WTC11 (cell line): ENCODE measurements at regions not wholly inside any gene's neighbourhood (a gene's known extent, or its start where the extent isn't known, plus 50 kb on each side); places are given as distances from the start of the nearest gene placed in this dataset.

Experiments
- ATAC-seq: fragments of 200-7000 bp; cut with Tn5 transposase; 2 replicates; pipeline ENCODE4 v1.10.0; 2021; ENCODE audit warnings: mild to moderate bottlenecking, moderate library complexity
- CTCF ChIA-PET: fragments of 300-600 bp; sonication (Branson Sonifier 250); formaldehyde crosslinking; loops from one replicate; lab custom pipeline; 2021; ENCODE audit warnings: antibody characterized with exemption; lab: Charles Lee
- POLR2A ChIA-PET: fragments of 350-600 bp; sonication (Branson Sonifier 250); formaldehyde crosslinking; loops from one replicate; lab custom pipeline; 2021; ENCODE audit warnings: antibody characterized with exemption; lab: Charles Lee
- DNase-seq: peaks from one replicate; pipeline ENCODE4 v3.0.0; 2021; ENCODE audit warnings: low spot score
- H3K27ac Mint-ChIP-seq: 2 replicates; pipeline ENCODE4 v1.8.0; 2021; ENCODE audit warnings: mixed read lengths
- H3K27me3 Mint-ChIP-seq: 2 replicates; pipeline ENCODE4 v1.8.0; 2021; ENCODE audit warnings: low read depth, mild to moderate bottlenecking, moderate library complexity, mixed read lengths
- H3K36me3 Mint-ChIP-seq: 2 replicates; pipeline ENCODE4 v1.8.0; 2021; ENCODE audit warnings: mixed read lengths
- H3K4me1 Mint-ChIP-seq: 2 replicates; pipeline ENCODE4 v1.8.0; 2022; ENCODE audit warnings: mixed read lengths
- H3K4me3 Mint-ChIP-seq: 2 replicates; pipeline ENCODE4 v1.8.0; 2021; ENCODE audit warnings: mild to moderate bottlenecking, moderate library complexity, mixed read lengths
- H3K9me3 Mint-ChIP-seq: 2 replicates; pipeline ENCODE4 v1.8.0; 2021; ENCODE audit warnings: mixed read lengths
- CREM ChIP-seq: sonication (generic); formaldehyde crosslinking; IDR thresholded peaks from 2 replicates; pipeline ENCODE4 v1.8.1; 2022; ENCODE audit warnings: mild to moderate bottlenecking, missing genetic modification reagents, moderate library complexity
- ELF4 ChIP-seq: sonication (generic); formaldehyde crosslinking; IDR thresholded peaks from 2 replicates; pipeline ENCODE4 v1.8.1; 2022; ENCODE audit warnings: low read depth, mild to moderate bottlenecking, moderate library complexity, missing genetic modification reagents
- ESRRA ChIP-seq: sonication (generic); formaldehyde crosslinking; IDR thresholded peaks from 2 replicates; pipeline ENCODE4 v1.8.1; 2022; ENCODE audit warnings: mild to moderate bottlenecking, missing genetic modification reagents, borderline replicate concordance
- HMGA2 ChIP-seq: fragments of 250-450 bp; sonication (Bioruptor Pico); IDR thresholded peaks from 2 replicates; pipeline ENCODE4 v1.4.0; 2021; ENCODE audit warnings: mild to moderate bottlenecking, moderate library complexity
- NFATC4 ChIP-seq: fragments of 250-450 bp; sonication (Bioruptor Pico); IDR thresholded peaks from 2 replicates; pipeline ENCODE4 v1.9.0; 2021; ENCODE audit warnings: mild to moderate bottlenecking
- NR3C1 ChIP-seq: sonication (generic); formaldehyde crosslinking; conservative IDR thresholded peaks from 2 replicates; pipeline ENCODE4 v1.8.1; 2023; ENCODE audit warnings: low read depth, mild to moderate bottlenecking, missing genetic modification reagents
- PREB ChIP-seq: sonication (generic); formaldehyde crosslinking; IDR thresholded peaks from 2 replicates; pipeline ENCODE4 v1.8.1; 2022; ENCODE audit warnings: mild to moderate bottlenecking, missing genetic modification reagents, moderate library complexity, borderline replicate concordance
- PRRX2 ChIP-seq: fragments of 250-450 bp; sonication (Bioruptor Pico); IDR thresholded peaks from 2 replicates; pipeline ENCODE4 v1.8.0; 2021; ENCODE audit warnings: mild to moderate bottlenecking
- SOX15 ChIP-seq: fragments of 250-450 bp; sonication (Bioruptor Pico); IDR thresholded peaks from 2 replicates; pipeline ENCODE4 v1.9.0; 2021; ENCODE audit warnings: mild to moderate bottlenecking
- USF1 ChIP-seq: sonication (generic); formaldehyde crosslinking; IDR thresholded peaks from 2 replicates; pipeline ENCODE4 v1.8.0; 2022; ENCODE audit warnings: mild to moderate bottlenecking, missing genetic modification reagents
- ZBTB21 ChIP-seq: sonication (generic); formaldehyde crosslinking; IDR thresholded peaks from 2 replicates; pipeline ENCODE4 v1.8.1; 2023; ENCODE audit warnings: mild to moderate bottlenecking, missing genetic modification reagents, borderline replicate concordance
- ZNF138 ChIP-seq: sonication (generic); formaldehyde crosslinking; conservative IDR thresholded peaks from 2 replicates; pipeline ENCODE4 v1.8.1; 2022; ENCODE audit warnings: mild to moderate bottlenecking, moderate library complexity, missing genetic modification reagents
- ZNF219 ChIP-seq: sonication (generic); formaldehyde crosslinking; IDR thresholded peaks from 2 replicates; pipeline ENCODE4 v1.8.0; 2023; ENCODE audit warnings: missing genetic modification reagents, mild to moderate bottlenecking, borderline replicate concordance
- ZNF423 ChIP-seq: fragments of 250-450 bp; sonication (Bioruptor Pico); IDR thresholded peaks from 2 replicates; pipeline ENCODE4 v2.1.2; 2022; ENCODE audit warnings: mild to moderate bottlenecking, moderate library complexity
- TF ChIP-seq, protein P1 (sequence below): fragments of 250-450 bp; sonication (Bioruptor Pico); IDR thresholded peaks from 2 replicates; pipeline ENCODE4 v1.9.0; 2021; ENCODE audit warnings: mild to moderate bottlenecking
- TF ChIP-seq, protein P2 (sequence below): fragments of 200-600 bp; IDR thresholded peaks from 2 replicates; pipeline ENCODE4 v1.8.0; 2022; ENCODE audit warnings: antibody characterized with exemption
- TF ChIP-seq, protein P3 (sequence below): fragments of 250-450 bp; sonication (Bioruptor Pico); conservative IDR thresholded peaks from 2 replicates; pipeline ENCODE4 v1.9.0; 2021; ENCODE audit warnings: mild to moderate bottlenecking
- TF ChIP-seq, protein P4 (sequence below): fragments of 250-450 bp; sonication (Bioruptor Pico); IDR thresholded peaks from 2 replicates; pipeline ENCODE4 v1.8.0; 2021; ENCODE audit warnings: mild to moderate bottlenecking
- TF ChIP-seq, protein P5 (sequence below): sonication (generic); formaldehyde crosslinking; IDR thresholded peaks from 2 replicates; pipeline ENCODE4 v1.8.1; 2022; ENCODE audit warnings: low read depth, missing genetic modification reagents, borderline replicate concordance
- TF ChIP-seq, protein P6 (sequence below): sonication (generic); formaldehyde crosslinking; IDR thresholded peaks from 2 replicates; pipeline ENCODE4 v1.8.0; 2023; ENCODE audit warnings: missing genetic modification reagents, mild to moderate bottlenecking, borderline replicate concordance

GRCh38 chr3:18623220-18623619 is 198.1 kb upstream of the SATB1 start (continued):
- TF ChIP-seq HMGA2 (CRISPR knock-in tag) (no peak), USF1 (no peak), ELF4 (no peak)
- TF ChIP-seq, protein P1, sequence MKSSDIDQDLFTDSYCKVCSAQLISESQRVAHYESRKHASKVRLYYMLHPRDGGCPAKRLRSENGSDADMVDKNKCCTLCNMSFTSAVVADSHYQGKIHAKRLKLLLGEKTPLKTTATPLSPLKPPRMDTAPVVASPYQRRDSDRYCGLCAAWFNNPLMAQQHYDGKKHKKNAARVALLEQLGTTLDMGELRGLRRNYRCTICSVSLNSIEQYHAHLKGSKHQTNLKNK (CRISPR knock-in tag), result no peak

- no peak overlapping the region for H3K4me3 Mint-ChIP-seq
- ChIA-PET CTCF (interaction anchor here (0.7 kb wide), 1 partner anchor 59 kb away, joined by 3 read pairs; no protein-coding TSS in a partner anchor), POLR2A (no interaction called here)
- ATAC-seq, result peak; percentile 95
- no peak for DNase-seq
- no peaks in the 10 kb centered on the region for H3K36me3 Mint-ChIP-seq
- H3K9me3 Mint-ChIP-seq, result no peaks in the 10 kb centered on the region
- H3K4me1 Mint-ChIP-seq, result peaks cover 13% of the 10 kb centered on the region
- H3K27ac Mint-ChIP-seq, result peak overlapping the region; percentile 80
- H3K27me3 Mint-ChIP-seq, result no peaks in the 10 kb centered on the region
- no peak for TF ChIP-seq PRRX2 (CRISPR knock-in tag)
- TF ChIP-seq ZNF423 (CRISPR knock-in tag), result no peak
- TF ChIP-seq, protein P2, sequence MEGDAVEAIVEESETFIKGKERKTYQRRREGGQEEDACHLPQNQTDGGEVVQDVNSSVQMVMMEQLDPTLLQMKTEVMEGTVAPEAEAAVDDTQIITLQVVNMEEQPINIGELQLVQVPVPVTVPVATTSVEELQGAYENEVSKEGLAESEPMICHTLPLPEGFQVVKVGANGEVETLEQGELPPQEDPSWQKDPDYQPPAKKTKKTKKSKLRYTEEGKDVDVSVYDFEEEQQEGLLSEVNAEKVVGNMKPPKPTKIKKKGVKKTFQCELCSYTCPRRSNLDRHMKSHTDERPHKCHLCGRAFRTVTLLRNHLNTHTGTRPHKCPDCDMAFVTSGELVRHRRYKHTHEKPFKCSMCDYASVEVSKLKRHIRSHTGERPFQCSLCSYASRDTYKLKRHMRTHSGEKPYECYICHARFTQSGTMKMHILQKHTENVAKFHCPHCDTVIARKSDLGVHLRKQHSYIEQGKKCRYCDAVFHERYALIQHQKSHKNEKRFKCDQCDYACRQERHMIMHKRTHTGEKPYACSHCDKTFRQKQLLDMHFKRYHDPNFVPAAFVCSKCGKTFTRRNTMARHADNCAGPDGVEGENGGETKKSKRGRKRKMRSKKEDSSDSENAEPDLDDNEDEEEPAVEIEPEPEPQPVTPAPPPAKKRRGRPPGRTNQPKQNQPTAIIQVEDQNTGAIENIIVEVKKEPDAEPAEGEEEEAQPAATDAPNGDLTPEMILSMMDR, result no peak
- no peak for TF ChIP-seq NR3C1
- TF ChIP-seq, protein P3, sequence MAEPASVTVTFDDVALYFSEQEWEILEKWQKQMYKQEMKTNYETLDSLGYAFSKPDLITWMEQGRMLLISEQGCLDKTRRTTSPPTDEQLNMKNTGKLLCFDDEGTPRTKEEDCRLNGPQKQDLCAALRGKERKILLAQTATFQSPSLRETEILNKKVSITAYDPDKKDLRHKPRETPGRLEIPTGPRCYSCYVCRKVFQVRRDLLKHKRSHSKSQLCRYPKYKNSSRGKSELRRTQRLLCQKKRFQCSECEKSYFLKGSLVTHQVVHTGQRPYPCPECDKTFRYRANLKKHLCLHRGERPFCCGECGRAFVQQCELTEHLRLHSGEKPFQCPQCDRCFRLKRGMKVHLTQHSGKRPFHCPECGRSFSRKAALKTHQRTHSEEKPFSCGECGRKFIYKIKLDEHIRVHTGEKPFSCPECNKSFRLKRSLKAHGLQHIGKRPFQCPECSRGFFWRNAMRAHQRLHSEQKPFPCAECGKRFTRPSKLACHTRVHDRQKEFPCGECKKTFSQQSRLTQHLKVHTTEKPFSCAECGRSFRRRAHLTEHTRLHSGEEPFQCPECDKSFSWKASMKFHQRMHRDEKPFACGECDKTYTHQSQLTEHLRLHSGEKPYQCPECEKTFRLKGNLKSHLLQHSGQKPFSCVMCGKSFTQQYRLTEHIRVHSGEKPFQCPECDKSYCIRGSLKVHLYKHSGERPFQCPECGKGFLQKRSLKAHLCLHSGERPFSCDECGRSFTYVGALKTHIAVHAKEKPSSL (CRISPR knock-in tag), result no peak
- no peak for TF ChIP-seq CREM
- TF ChIP-seq, protein P4, sequence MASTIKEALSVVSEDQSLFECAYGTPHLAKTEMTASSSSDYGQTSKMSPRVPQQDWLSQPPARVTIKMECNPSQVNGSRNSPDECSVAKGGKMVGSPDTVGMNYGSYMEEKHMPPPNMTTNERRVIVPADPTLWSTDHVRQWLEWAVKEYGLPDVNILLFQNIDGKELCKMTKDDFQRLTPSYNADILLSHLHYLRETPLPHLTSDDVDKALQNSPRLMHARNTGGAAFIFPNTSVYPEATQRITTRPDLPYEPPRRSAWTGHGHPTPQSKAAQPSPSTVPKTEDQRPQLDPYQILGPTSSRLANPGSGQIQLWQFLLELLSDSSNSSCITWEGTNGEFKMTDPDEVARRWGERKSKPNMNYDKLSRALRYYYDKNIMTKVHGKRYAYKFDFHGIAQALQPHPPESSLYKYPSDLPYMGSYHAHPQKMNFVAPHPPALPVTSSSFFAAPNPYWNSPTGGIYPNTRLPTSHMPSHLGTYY (CRISPR knock-in tag), result no peak
- TF ChIP-seq SOX15 (CRISPR knock-in tag), result no peak
- no peak for TF ChIP-seq ZBTB21 (CRISPR knock-in tag)
- no peak for TF ChIP-seq ZNF219 (CRISPR knock-in tag)
- TF ChIP-seq, protein P5, sequence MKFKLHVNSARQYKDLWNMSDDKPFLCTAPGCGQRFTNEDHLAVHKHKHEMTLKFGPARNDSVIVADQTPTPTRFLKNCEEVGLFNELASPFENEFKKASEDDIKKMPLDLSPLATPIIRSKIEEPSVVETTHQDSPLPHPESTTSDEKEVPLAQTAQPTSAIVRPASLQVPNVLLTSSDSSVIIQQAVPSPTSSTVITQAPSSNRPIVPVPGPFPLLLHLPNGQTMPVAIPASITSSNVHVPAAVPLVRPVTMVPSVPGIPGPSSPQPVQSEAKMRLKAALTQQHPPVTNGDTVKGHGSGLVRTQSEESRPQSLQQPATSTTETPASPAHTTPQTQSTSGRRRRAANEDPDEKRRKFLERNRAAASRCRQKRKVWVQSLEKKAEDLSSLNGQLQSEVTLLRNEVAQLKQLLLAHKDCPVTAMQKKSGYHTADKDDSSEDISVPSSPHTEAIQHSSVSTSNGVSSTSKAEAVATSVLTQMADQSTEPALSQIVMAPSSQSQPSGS (CRISPR knock-in tag), result no peak
- TF ChIP-seq ZNF138 (CRISPR knock-in tag), result no peak
- no peak for TF ChIP-seq NFATC4
- TF ChIP-seq PREB (CRISPR knock-in tag), result no peak
- TF ChIP-seq ESRRA (CRISPR knock-in tag), result no peak
- TF ChIP-seq, protein P6, sequence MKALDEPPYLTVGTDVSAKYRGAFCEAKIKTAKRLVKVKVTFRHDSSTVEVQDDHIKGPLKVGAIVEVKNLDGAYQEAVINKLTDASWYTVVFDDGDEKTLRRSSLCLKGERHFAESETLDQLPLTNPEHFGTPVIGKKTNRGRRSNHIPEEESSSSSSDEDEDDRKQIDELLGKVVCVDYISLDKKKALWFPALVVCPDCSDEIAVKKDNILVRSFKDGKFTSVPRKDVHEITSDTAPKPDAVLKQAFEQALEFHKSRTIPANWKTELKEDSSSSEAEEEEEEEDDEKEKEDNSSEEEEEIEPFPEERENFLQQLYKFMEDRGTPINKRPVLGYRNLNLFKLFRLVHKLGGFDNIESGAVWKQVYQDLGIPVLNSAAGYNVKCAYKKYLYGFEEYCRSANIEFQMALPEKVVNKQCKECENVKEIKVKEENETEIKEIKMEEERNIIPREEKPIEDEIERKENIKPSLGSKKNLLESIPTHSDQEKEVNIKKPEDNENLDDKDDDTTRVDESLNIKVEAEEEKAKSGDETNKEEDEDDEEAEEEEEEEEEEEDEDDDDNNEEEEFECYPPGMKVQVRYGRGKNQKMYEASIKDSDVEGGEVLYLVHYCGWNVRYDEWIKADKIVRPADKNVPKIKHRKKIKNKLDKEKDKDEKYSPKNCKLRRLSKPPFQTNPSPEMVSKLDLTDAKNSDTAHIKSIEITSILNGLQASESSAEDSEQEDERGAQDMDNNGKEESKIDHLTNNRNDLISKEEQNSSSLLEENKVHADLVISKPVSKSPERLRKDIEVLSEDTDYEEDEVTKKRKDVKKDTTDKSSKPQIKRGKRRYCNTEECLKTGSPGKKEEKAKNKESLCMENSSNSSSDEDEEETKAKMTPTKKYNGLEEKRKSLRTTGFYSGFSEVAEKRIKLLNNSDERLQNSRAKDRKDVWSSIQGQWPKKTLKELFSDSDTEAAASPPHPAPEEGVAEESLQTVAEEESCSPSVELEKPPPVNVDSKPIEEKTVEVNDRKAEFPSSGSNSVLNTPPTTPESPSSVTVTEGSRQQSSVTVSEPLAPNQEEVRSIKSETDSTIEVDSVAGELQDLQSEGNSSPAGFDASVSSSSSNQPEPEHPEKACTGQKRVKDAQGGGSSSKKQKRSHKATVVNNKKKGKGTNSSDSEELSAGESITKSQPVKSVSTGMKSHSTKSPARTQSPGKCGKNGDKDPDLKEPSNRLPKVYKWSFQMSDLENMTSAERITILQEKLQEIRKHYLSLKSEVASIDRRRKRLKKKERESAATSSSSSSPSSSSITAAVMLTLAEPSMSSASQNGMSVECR (CRISPR knock-in tag), result no peak
Observed at GRCh38 chr3:18618723-18619122, 193.6 kb upstream of the SATB1 start.
